Erythroblast (primary cell): ENCODE measurements at regions not wholly inside any gene's neighbourhood (a gene's known extent, or its start where the extent isn't known, plus 50 kb on each side); places are given as distances from the start of the nearest gene placed in this dataset.

Experiments
- GATA1 ChIP-seq: IDR thresholded peaks from 2 replicates; pipeline ENCODE4 v1.6.1; 2011; ENCODE audit warnings: low read depth, mild to moderate bottlenecking, control low read depth, low read length, moderate library complexity
- POLR2A ChIP-seq: IDR thresholded peaks from 2 replicates; pipeline ENCODE4 v1.6.1; 2011; ENCODE audit warnings: mild to moderate bottlenecking, low read length

DNA sequence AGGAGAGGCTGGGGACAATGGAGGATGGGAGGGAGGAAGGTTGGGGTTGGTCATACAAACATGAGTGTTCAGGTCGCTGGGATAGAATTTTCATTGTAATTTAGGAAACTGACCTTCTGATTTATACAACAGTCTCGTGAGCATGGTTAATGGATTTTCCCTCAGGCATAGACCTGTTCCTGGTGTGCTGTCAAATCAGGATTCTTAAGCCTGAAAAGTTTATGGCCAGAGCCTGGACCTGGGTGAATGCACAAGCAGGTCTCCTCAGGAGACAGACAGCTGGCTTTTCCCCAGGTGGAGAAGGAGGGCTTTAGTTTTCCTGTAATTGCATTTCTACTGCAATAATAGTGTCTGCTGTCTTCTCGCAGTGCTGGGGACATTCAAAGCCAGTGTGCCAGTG, 338.0 kb downstream of the SHQ1 start:
- no peak for TF ChIP-seq POLR2A
- TF ChIP-seq GATA1: no peak
